ENCODE measurements at regions not wholly inside any gene's neighbourhood (a gene's known extent, or its start where the extent isn't known, plus 50 kb on each side); places are given as distances from the start of the nearest gene placed in this dataset.

DNA sequence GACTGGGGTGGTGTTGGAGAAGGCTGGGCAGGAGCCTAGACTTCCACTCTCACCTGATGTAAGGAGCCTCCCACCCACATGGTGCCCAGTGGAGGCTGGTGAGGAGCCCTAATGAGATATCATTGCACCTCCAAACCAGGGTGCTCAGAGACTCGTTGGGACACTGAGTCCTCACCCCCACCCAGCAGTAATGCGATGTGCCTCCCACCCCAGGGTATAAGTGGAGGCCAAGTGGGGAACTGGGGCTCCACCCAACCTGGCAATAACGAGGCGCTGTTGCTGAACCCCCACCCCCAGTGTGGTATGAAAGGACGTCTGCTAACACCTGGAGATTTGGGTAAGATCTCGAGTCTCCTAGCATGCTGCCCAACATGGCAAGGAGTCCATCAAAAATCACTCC is 510.2 kb downstream of the PREX1 start (continued):
- TF ChIP-seq SNAPC5 (CRISPR knock-in tag; IDR thresholded peaks at IDR 0.05; ENCODE audit: borderline replicate concordance) (no peak), HDAC6 (IDR thresholded peaks at IDR 0.05; ENCODE audit: low read depth, low read length) (no peak)
- TF ChIP-seq, protein P1, sequence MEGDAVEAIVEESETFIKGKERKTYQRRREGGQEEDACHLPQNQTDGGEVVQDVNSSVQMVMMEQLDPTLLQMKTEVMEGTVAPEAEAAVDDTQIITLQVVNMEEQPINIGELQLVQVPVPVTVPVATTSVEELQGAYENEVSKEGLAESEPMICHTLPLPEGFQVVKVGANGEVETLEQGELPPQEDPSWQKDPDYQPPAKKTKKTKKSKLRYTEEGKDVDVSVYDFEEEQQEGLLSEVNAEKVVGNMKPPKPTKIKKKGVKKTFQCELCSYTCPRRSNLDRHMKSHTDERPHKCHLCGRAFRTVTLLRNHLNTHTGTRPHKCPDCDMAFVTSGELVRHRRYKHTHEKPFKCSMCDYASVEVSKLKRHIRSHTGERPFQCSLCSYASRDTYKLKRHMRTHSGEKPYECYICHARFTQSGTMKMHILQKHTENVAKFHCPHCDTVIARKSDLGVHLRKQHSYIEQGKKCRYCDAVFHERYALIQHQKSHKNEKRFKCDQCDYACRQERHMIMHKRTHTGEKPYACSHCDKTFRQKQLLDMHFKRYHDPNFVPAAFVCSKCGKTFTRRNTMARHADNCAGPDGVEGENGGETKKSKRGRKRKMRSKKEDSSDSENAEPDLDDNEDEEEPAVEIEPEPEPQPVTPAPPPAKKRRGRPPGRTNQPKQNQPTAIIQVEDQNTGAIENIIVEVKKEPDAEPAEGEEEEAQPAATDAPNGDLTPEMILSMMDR (CRISPR knock-in tag; IDR thresholded peaks at IDR 0.05): no peak

GRCh38 chr20:48314925-48315592 is 512.7 kb downstream of the PREX1 start:
- H3K27me3 ChIP-seq (ENCODE audit: control insufficient read depth in 1 of 2, insufficient read depth in 2 of 2, low read length in 2 of 2): peaks cover 3 to 26% of the 10 kb centered on the region in 2 experiments
- no TSS peak for BruUV-seq (replicated peaks)
- no peak for TF ChIP-seq HOXA5 (CRISPR knock-in tag; IDR thresholded peaks at IDR 0.05)
- TF ChIP-seq, protein P2, sequence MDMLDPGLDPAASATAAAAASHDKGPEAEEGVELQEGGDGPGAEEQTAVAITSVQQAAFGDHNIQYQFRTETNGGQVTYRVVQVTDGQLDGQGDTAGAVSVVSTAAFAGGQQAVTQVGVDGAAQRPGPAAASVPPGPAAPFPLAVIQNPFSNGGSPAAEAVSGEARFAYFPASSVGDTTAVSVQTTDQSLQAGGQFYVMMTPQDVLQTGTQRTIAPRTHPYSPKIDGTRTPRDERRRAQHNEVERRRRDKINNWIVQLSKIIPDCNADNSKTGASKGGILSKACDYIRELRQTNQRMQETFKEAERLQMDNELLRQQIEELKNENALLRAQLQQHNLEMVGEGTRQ (IDR thresholded peaks at IDR 0.05; ENCODE audit: low read depth, low read length): peak; percentile 49; the same call in 1 of the 2 replicates
- TF ChIP-seq, protein P2 (CRISPR knock-in tag; IDR thresholded peaks at IDR 0.05; ENCODE audit: borderline replicate concordance): peak; percentile 15; the same call in 1 of the 2 replicates
- no peak for TF ChIP-seq BORCS8-MEF2B (CRISPR knock-in tag; IDR thresholded peaks at IDR 0.05)
- no peak for TF ChIP-seq ZNF292 (CRISPR knock-in tag; IDR thresholded peaks at IDR 0.05; ENCODE audit: borderline replicate concordance, low read depth)
- no peak for TF ChIP-seq ZNF839 (CRISPR knock-in tag; IDR thresholded peaks at IDR 0.05; ENCODE audit: borderline replicate concordance)
- no peak for TF ChIP-seq RFXANK (CRISPR knock-in tag; IDR thresholded peaks at IDR 0.05)
- TF ChIP-seq ZNF20 (CRISPR knock-in tag; IDR thresholded peaks at IDR 0.05): no peak
- TF ChIP-seq ZBTB34 (CRISPR knock-in tag; IDR thresholded peaks at IDR 0.05): no peak
- no peak for TF ChIP-seq ZNF33B (CRISPR knock-in tag; IDR thresholded peaks at IDR 0.05)
- no peak for TF ChIP-seq TFDP1 (CRISPR knock-in tag; IDR thresholded peaks at IDR 0.05; ENCODE audit: borderline replicate concordance)
- TF ChIP-seq ZNF17 (CRISPR knock-in tag; IDR thresholded peaks at IDR 0.05): no peak
- no peak for TF ChIP-seq KLF11 (CRISPR knock-in tag; IDR thresholded peaks at IDR 0.05)
- TF ChIP-seq JUND (CRISPR knock-in tag; IDR thresholded peaks at IDR 0.05): no peak

More at GRCh38 chr20:48314925-48315592, 512.7 kb downstream of the PREX1 start:
- ChIA-PET CTCF (ENCODE audit: low intra/inter-chr PET ratio, low total read pairs) (no interaction called here), POLR2A (no interaction called here)
- H3K9ac ChIP-seq (ENCODE audit: insufficient read depth, low read depth, low read length): no peak overlapping the region
- no peak for FAIRE-seq
- no peak for ATAC-seq
- H3K4me3 ChIP-seq (replicated peaks in 1 of 3; ENCODE audit: insufficient read depth in 1 of 3, low read depth in 2 of 3, low read length in 3 of 3): no peak overlapping the region
- no peak for DNase-seq (ENCODE audit: low spot score)
- in situ Hi-C loops (cut with HindIII; ENCODE audit: extremely low pct_ligation_motif_present, low pct_unique_long_range_greater_than_20kb): no loop called here
- no peak overlapping the region for H3K4me2 ChIP-seq (ENCODE audit: low read depth, low read length)
- 23% methylated on average over 6 of the region's 6 CpGs for whole genome bisulfite sequencing (ENCODE audit: low lambda C conversion rate)
- intact Hi-C loops (cut with micrococcal nuclease; ENCODE audit: unreplicated experiment): no loop called here
- H2AFZ ChIP-seq (ENCODE audit: low read length): no peak overlapping the region
- no peaks in the 10 kb centered on the region for H3K4me1 ChIP-seq (ENCODE audit: insufficient read depth, low read length)
- H3K27ac ChIP-seq (ENCODE audit: extremely low read length, insufficient read depth, low read length): no peak overlapping the region
- no peaks in the 10 kb centered on the region for H3K9me3 ChIP-seq (ENCODE audit: low read length)
- no peaks in the 10 kb centered on the region for H3K79me2 ChIP-seq (ENCODE audit: insufficient read depth, low read length)
- no peaks in the 10 kb centered on the region for H4K20me1 ChIP-seq (ENCODE audit: insufficient read depth, low read length)
- no peaks in the 10 kb centered on the region for H3K36me3 ChIP-seq (replicated peaks in 1 of 2; ENCODE audit: control insufficient read depth in 1 of 2, insufficient read depth in 2 of 2, low read length in 2 of 2)
